IMR-90 (cell line): ENCODE measurements at regions not wholly inside any gene's neighbourhood (a gene's known extent, or its start where the extent isn't known, plus 50 kb on each side); places are given as distances from the start of the nearest gene placed in this dataset.

Experiments used
- ATAC-seq: fragments of 200-7000 bp; cut with Tn5 transposase; 2 replicates; pipeline ENCODE4 v1.9.1; 2020; ENCODE audit warnings: low read depth, mild to moderate bottlenecking, moderate library complexity
- BruUV-seq: library from RNA; stranded (reverse); fragments of 400-500 nt; replicated peaks from 2 replicates; lab custom pipeline; 2021; lab: Mats Ljungman, UMichigan
- CTCF ChIA-PET: fragments of 300-600 bp; formaldehyde crosslinking; extraction: SDS; loops from one replicate; lab custom pipeline; 2021; ENCODE audit warnings: antibody characterized with exemption; lab: Yijun Ruan, JAX
- POLR2A ChIA-PET: fragments of 300-600 bp; sonication (Branson Sonifier 250); formaldehyde crosslinking; loops from one replicate; lab custom pipeline; 2022; ENCODE audit warnings: antibody characterized with exemption; ENCODE audit not compliant: unreplicated experiment; lab: Charles Lee
- DNase-seq: peaks from one replicate; pipeline ENCODE4 v3.0.0; 2013
- H2AFZ ChIP-seq: replicated peaks from 2 replicates; pipeline ENCODE3; 2013; ENCODE audit warnings: low read length, mild to moderate bottlenecking; ENCODE audit not compliant: poor library complexity
- H2AK5ac ChIP-seq: 2 replicates; pipeline ENCODE4 v1.6.1; 2013; ENCODE audit warnings: low read depth, low read length, inconsistent platforms
- H2AK9ac ChIP-seq: replicated peaks from 2 replicates; pipeline ENCODE3; 2013; ENCODE audit warnings: mild to moderate bottlenecking, low read depth, low read length, moderate library complexity; ENCODE audit not compliant: poor library complexity
- H2BK120ac ChIP-seq: 2 replicates; pipeline ENCODE4 v1.6.1; 2013; ENCODE audit warnings: low read depth, low read length, inconsistent platforms
- H2BK15ac ChIP-seq: 3 replicates; pipeline ENCODE4 v1.6.1; 2013; ENCODE audit warnings: low read depth, low read length, inconsistent platforms
- H2BK20ac ChIP-seq: 2 replicates; pipeline ENCODE4 v1.6.1; 2013; ENCODE audit warnings: low read depth, mild to moderate bottlenecking, inconsistent platforms, low read length, moderate library complexity
- H2BK5ac ChIP-seq: 2 replicates; pipeline ENCODE4 v1.6.1; 2013; ENCODE audit warnings: mild to moderate bottlenecking, low read depth, low read length, inconsistent platforms; ENCODE audit not compliant: poor library complexity, severe bottlenecking
- H3K14ac ChIP-seq: replicated peaks from 2 replicates; pipeline ENCODE4 v1.6.1; 2013; ENCODE audit warnings: low read depth, low read length, inconsistent platforms
- H3K18ac ChIP-seq: 2 replicates; pipeline ENCODE4 v1.6.1; 2013; ENCODE audit warnings: low read depth, low read length, control low read depth
- H3K23ac ChIP-seq: 2 replicates; pipeline ENCODE4 v1.6.1; 2013; ENCODE audit warnings: low read depth, low read length, inconsistent platforms
- H3K27ac ChIP-seq: 2 replicates; pipeline ENCODE4 v1.5.1; 2013; ENCODE audit warnings: mild to moderate bottlenecking, control low read depth, low read length; ENCODE audit not compliant: insufficient read depth
- H3K27me3 ChIP-seq: 2 replicates; pipeline ENCODE4 v1.6.1; 2013; ENCODE audit warnings: low read length; ENCODE audit not compliant: control insufficient read depth, insufficient read depth
- H3K36me3 ChIP-seq: 2 replicates; pipeline ENCODE4 v1.6.1; 2013; ENCODE audit warnings: low read length, mixed read lengths; ENCODE audit not compliant: control insufficient read depth, insufficient read depth
- H3K4ac ChIP-seq: 2 replicates; pipeline ENCODE4 v1.6.1; 2013; ENCODE audit warnings: low read depth, low read length, inconsistent platforms
- H3K4me1 ChIP-seq: 2 replicates; pipeline ENCODE4 v1.6.1; 2013; ENCODE audit warnings: low read length, mixed read lengths; ENCODE audit not compliant: control insufficient read depth, insufficient read depth
- H3K4me2 ChIP-seq: 2 replicates; pipeline ENCODE4 v1.6.1; 2013; ENCODE audit warnings: low read depth, mild to moderate bottlenecking, control low read depth, low read length, moderate library complexity
- H3K4me3 ChIP-seq: 2 replicates; pipeline ENCODE4 v1.5.1; 2013; ENCODE audit warnings: low read depth, mild to moderate bottlenecking, control low read depth, low read length, moderate library complexity; ENCODE audit not compliant: insufficient read depth
- H3K56ac ChIP-seq: 2 replicates; pipeline ENCODE4 v1.6.1; 2013; ENCODE audit warnings: low read length, inconsistent platforms; ENCODE audit not compliant: insufficient read depth; ENCODE audit errors: extremely low read depth
- H3K79me1 ChIP-seq, 2 experiments: 2 replicates each; pipeline ENCODE4 v1.6.1; 2013; ENCODE audit warnings: low read length in 2 of 2, inconsistent platforms in 1 of 2, low read depth in 1 of 2
- H3K9ac ChIP-seq: 2 replicates; pipeline ENCODE4 v1.6.1; 2013; ENCODE audit warnings: low read depth, low read length, control low read depth
- H3K9me1 ChIP-seq: 2 replicates; pipeline ENCODE4 v1.6.1; 2013; ENCODE audit warnings: low read length, inconsistent platforms; ENCODE audit not compliant: insufficient read depth
- H3K9me3 ChIP-seq: 2 replicates; pipeline ENCODE4 v1.6.1; 2013; ENCODE audit warnings: low read length; ENCODE audit not compliant: control insufficient read depth, insufficient read depth
- H4K20me1 ChIP-seq: 2 replicates; pipeline ENCODE4 v1.6.1; 2013; ENCODE audit warnings: low read length, inconsistent platforms; ENCODE audit not compliant: insufficient read depth
- H4K5ac ChIP-seq: 2 replicates; pipeline ENCODE4 v1.6.1; 2013; ENCODE audit warnings: mild to moderate bottlenecking, low read depth, low read length, control low read depth
- H4K8ac ChIP-seq, 2 experiments: 2 replicates each; pipeline ENCODE4 v1.6.1; 2013; ENCODE audit warnings: low read depth in 2 of 2, low read length in 2 of 2, control low read depth in 1 of 2, inconsistent platforms in 1 of 2
- H4K91ac ChIP-seq: 2 replicates; pipeline ENCODE4 v1.6.1; 2013; ENCODE audit warnings: low read depth, low read length, inconsistent platforms; ENCODE audit not compliant: insufficient read depth
- BHLHE40 ChIP-seq: fragments of 150-350 bp; IDR thresholded peaks from 2 replicates; pipeline ENCODE4 v1.6.1; 2016; ENCODE audit warnings: mild to moderate bottlenecking, low read depth, low read length
- CEBPB ChIP-seq: IDR thresholded peaks from 2 replicates; pipeline ENCODE4 v1.6.1; 2012; ENCODE audit warnings: low read depth, low read length, improper control_type of control experiment
- CHD1 ChIP-seq: IDR thresholded peaks from 2 replicates; pipeline ENCODE4 v1.6.1; 2012; ENCODE audit warnings: low read depth, low read length, improper control_type of control experiment
- FOS ChIP-seq: fragments of 150-350 bp; IDR thresholded peaks from 2 replicates; pipeline ENCODE4 v1.6.1; 2016; ENCODE audit warnings: low read depth, low read length
- MAFK ChIP-seq: IDR thresholded peaks from 2 replicates; pipeline ENCODE4 v1.6.1; 2012; ENCODE audit warnings: low read depth, low read length, improper control_type of control experiment
- MAZ ChIP-seq: IDR thresholded peaks from 2 replicates; pipeline ENCODE4 v1.6.1; 2012; ENCODE audit warnings: low read depth, mild to moderate bottlenecking, low read length, improper control_type of control experiment, moderate library complexity, borderline replicate concordance
- MXI1 ChIP-seq: IDR thresholded peaks from 2 replicates; pipeline ENCODE4 v1.6.1; 2012; ENCODE audit warnings: low read depth, mild to moderate bottlenecking, low read length, moderate library complexity, borderline replicate concordance
- NFE2L2 ChIP-seq: fragments of 150-350 bp; IDR thresholded peaks from 2 replicates; pipeline ENCODE4 v1.6.1; 2016; ENCODE audit warnings: low read depth, mild to moderate bottlenecking, low read length
- POLR2A ChIP-seq: IDR thresholded peaks from 2 replicates; pipeline ENCODE4 v1.6.1; 2012; ENCODE audit warnings: mild to moderate bottlenecking, low read depth, low read length
- RAD21 ChIP-seq: IDR thresholded peaks from 2 replicates; pipeline ENCODE4 v1.6.1; 2012; ENCODE audit warnings: low read length, improper control_type of control experiment
- RCOR1 ChIP-seq: IDR thresholded peaks from 2 replicates; pipeline ENCODE4 v1.6.1; 2012; ENCODE audit warnings: mild to moderate bottlenecking, low read length, improper control_type of control experiment; ENCODE audit not compliant: insufficient replicate concordance
- RFX5 ChIP-seq: IDR thresholded peaks from 2 replicates; pipeline ENCODE4 v1.8.0; 2012; ENCODE audit warnings: low read depth, mild to moderate bottlenecking, low read length, moderate library complexity
- SMC3 ChIP-seq: fragments of 150-350 bp; IDR thresholded peaks from 2 replicates; pipeline ENCODE4 v1.6.1; 2016; ENCODE audit warnings: low read depth, mild to moderate bottlenecking, antibody characterized with exemption, low read length, moderate library complexity
- WGBS, 2 experiments: methylation state at CpG; one replicate each; pipeline versions ENCODE4 v1.1.5 to v1.1.7; 2013; ENCODE audit warnings: missing lambda C conversion rate in 2 of 2; ENCODE audit not compliant: insufficient read length in 1 of 2; ENCODE audit errors: extremely low coverage in 2 of 2; 5-methylcytosine and 5-hydroxymethylcytosine counted together
- dilution Hi-C: fragments of 300-500 bp; cut with HindIII; formaldehyde crosslinking; loops from one replicate; pipeline ENCODE4 v1.14.3; 2018; ENCODE audit warnings: low sequenced_read_pairs; ENCODE audit not compliant: unreplicated experiment
- in situ Hi-C: fragments of 300-500 bp; cut with MboI; formaldehyde crosslinking; loops from 3 replicates; pipeline ENCODE4 v1.14.3; 2019; ENCODE audit warnings: low sequenced_read_pairs, inconsistent platforms, mixed read lengths
- intact Hi-C: fragments of 100-400 bp; cut with micrococcal nuclease; formaldehyde crosslinking; loops from 2 replicates; pipeline ENCODE4 v1.10.0; 2022
- TF ChIP-seq, protein P1 (sequence below): fragments of 150-350 bp; IDR thresholded peaks from 2 replicates; pipeline ENCODE4 v1.6.1; 2016; ENCODE audit warnings: low read depth, mild to moderate bottlenecking, low read length, moderate library complexity, borderline replicate concordance
- TF ChIP-seq, protein P2 (sequence below): fragments of 150-350 bp; IDR thresholded peaks from 2 replicates; pipeline ENCODE4 v1.6.1; 2017; ENCODE audit warnings: mild to moderate bottlenecking, antibody characterized with exemption, low read length, low read depth
- TF ChIP-seq, protein P3 (sequence below): conservative IDR thresholded peaks from 2 replicates; pipeline ENCODE4 v1.5.1; 2012; ENCODE audit warnings: mild to moderate bottlenecking, low read depth, low read length, improper control_type of control experiment

DNA sequence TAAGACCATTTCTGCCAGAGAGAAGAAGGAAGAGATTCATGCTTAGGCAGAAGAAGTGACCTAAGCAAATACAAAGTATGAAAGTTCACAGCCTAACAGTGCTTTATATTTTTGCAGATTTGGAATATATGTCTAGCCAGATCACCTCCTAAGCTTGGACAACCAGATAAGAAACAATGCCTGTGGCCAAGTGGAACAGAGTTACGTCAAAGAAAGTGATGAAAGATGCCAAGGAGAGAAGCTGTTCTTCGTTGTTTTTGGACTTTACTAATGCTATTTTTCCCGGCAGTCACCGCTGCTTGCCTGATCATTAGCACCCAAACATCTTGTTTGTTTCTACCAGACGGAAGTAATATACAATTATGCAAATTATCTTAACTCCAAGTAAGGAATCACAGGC is 489.2 kb upstream of the C1orf87 start:
- Histone ChIP-seq H3K9me1 (no peaks in the 10 kb centered on the region), H2AFZ (no peak overlapping the region), H3K79me1 (no peaks in the 10 kb centered on the region), H2BK20ac (no peak overlapping the region), H2AK9ac (no peak overlapping the region), H4K8ac (no peak overlapping the region), H3K4me3 (no peak overlapping the region), H3K9ac (no peak overlapping the region), H4K20me1 (no peaks in the 10 kb centered on the region), H3K4me2 (no peak overlapping the region), H3K9me3 (peaks cover 2% of the 10 kb centered on the region; the same call in 1 of the 2 replicates), H4K91ac (no peak overlapping the region), H3K27ac (no peak overlapping the region), H2BK120ac (no peak overlapping the region), H3K36me3 (no peaks in the 10 kb centered on the region), H2BK5ac (no peak overlapping the region), H4K5ac (no peak overlapping the region), H2BK15ac (no peak overlapping the region), H2AK5ac (no peak overlapping the region), H3K23ac (no peak overlapping the region), H3K4me1 (no peaks in the 10 kb centered on the region), H3K27me3 (no peaks in the 10 kb centered on the region), H3K4ac (no peak overlapping the region), H3K56ac (no peak overlapping the region), H3K14ac (no peak overlapping the region), H3K18ac (no peak overlapping the region)
- dilution Hi-C loops (no loop called here), intact Hi-C loops (no loop called here), in situ Hi-C loops (no loop called here)
- no peak for DNase-seq
- no TSS peak for BruUV-seq
- CTCF ChIA-PET: no interaction called here
- POLR2A ChIA-PET: no interaction called here
- TF ChIP-seq RAD21 (no peak), CEBPB (no peak), RFX5 (no peak), RCOR1 (no peak), MAZ (no peak), POLR2A (no peak), NFE2L2 (no peak), SMC3 (no peak), BHLHE40 (no peak), MAFK (no peak), CHD1 (no peak), MXI1 (no peak), FOS (no peak)
- TF ChIP-seq, protein P1, sequence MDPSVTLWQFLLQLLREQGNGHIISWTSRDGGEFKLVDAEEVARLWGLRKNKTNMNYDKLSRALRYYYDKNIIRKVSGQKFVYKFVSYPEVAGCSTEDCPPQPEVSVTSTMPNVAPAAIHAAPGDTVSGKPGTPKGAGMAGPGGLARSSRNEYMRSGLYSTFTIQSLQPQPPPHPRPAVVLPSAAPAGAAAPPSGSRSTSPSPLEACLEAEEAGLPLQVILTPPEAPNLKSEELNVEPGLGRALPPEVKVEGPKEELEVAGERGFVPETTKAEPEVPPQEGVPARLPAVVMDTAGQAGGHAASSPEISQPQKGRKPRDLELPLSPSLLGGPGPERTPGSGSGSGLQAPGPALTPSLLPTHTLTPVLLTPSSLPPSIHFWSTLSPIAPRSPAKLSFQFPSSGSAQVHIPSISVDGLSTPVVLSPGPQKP: no peak
- TF ChIP-seq, protein P2, sequence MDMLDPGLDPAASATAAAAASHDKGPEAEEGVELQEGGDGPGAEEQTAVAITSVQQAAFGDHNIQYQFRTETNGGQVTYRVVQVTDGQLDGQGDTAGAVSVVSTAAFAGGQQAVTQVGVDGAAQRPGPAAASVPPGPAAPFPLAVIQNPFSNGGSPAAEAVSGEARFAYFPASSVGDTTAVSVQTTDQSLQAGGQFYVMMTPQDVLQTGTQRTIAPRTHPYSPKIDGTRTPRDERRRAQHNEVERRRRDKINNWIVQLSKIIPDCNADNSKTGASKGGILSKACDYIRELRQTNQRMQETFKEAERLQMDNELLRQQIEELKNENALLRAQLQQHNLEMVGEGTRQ: no peak
- TF ChIP-seq, protein P3, sequence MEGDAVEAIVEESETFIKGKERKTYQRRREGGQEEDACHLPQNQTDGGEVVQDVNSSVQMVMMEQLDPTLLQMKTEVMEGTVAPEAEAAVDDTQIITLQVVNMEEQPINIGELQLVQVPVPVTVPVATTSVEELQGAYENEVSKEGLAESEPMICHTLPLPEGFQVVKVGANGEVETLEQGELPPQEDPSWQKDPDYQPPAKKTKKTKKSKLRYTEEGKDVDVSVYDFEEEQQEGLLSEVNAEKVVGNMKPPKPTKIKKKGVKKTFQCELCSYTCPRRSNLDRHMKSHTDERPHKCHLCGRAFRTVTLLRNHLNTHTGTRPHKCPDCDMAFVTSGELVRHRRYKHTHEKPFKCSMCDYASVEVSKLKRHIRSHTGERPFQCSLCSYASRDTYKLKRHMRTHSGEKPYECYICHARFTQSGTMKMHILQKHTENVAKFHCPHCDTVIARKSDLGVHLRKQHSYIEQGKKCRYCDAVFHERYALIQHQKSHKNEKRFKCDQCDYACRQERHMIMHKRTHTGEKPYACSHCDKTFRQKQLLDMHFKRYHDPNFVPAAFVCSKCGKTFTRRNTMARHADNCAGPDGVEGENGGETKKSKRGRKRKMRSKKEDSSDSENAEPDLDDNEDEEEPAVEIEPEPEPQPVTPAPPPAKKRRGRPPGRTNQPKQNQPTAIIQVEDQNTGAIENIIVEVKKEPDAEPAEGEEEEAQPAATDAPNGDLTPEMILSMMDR: no peak
- WGBS, 2 experiments: no CpG with 5 or more reads among the region's 5 CpGs
- ATAC-seq: no peak
